ENCODE measurements at regions not wholly inside any gene's neighbourhood (a gene's known extent, or its start where the extent isn't known, plus 50 kb on each side); places are given as distances from the start of the nearest gene placed in this dataset.

GRCh38 chr6:44054721-44055559 is 72.3 kb downstream of the MRPL14 start:
- TF ChIP-seq, protein P1, sequence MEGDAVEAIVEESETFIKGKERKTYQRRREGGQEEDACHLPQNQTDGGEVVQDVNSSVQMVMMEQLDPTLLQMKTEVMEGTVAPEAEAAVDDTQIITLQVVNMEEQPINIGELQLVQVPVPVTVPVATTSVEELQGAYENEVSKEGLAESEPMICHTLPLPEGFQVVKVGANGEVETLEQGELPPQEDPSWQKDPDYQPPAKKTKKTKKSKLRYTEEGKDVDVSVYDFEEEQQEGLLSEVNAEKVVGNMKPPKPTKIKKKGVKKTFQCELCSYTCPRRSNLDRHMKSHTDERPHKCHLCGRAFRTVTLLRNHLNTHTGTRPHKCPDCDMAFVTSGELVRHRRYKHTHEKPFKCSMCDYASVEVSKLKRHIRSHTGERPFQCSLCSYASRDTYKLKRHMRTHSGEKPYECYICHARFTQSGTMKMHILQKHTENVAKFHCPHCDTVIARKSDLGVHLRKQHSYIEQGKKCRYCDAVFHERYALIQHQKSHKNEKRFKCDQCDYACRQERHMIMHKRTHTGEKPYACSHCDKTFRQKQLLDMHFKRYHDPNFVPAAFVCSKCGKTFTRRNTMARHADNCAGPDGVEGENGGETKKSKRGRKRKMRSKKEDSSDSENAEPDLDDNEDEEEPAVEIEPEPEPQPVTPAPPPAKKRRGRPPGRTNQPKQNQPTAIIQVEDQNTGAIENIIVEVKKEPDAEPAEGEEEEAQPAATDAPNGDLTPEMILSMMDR (IDR thresholded peaks at IDR 0.05): no peak
- no peak for TF ChIP-seq POLR2A (IDR thresholded peaks at IDR 0.05)
